WTC11 (cell line): ENCODE measurements at regions not wholly inside any gene's neighbourhood (a gene's known extent, or its start where the extent isn't known, plus 50 kb on each side); places are given as distances from the start of the nearest gene placed in this dataset.

Source experiments
- ATAC-seq: fragments of 200-7000 bp; cut with Tn5 transposase; 2 replicates; pipeline ENCODE4 v1.10.0; 2021; ENCODE audit warnings: mild to moderate bottlenecking, moderate library complexity
- CTCF ChIA-PET: fragments of 300-600 bp; sonication (Branson Sonifier 250); formaldehyde crosslinking; loops from one replicate; lab custom pipeline; 2021; ENCODE audit warnings: antibody characterized with exemption; lab: Charles Lee
- POLR2A ChIA-PET: fragments of 350-600 bp; sonication (Branson Sonifier 250); formaldehyde crosslinking; loops from one replicate; lab custom pipeline; 2021; ENCODE audit warnings: antibody characterized with exemption; lab: Charles Lee
- DNase-seq: peaks from one replicate; pipeline ENCODE4 v3.0.0; 2021; ENCODE audit warnings: low spot score
- H3K27ac Mint-ChIP-seq: 2 replicates; pipeline ENCODE4 v1.8.0; 2021; ENCODE audit warnings: mixed read lengths
- H3K27me3 Mint-ChIP-seq: 2 replicates; pipeline ENCODE4 v1.8.0; 2021; ENCODE audit warnings: low read depth, mild to moderate bottlenecking, moderate library complexity, mixed read lengths
- H3K36me3 Mint-ChIP-seq: 2 replicates; pipeline ENCODE4 v1.8.0; 2021; ENCODE audit warnings: mixed read lengths
- H3K4me1 Mint-ChIP-seq: 2 replicates; pipeline ENCODE4 v1.8.0; 2022; ENCODE audit warnings: mixed read lengths
- H3K4me3 Mint-ChIP-seq: 2 replicates; pipeline ENCODE4 v1.8.0; 2021; ENCODE audit warnings: mild to moderate bottlenecking, moderate library complexity, mixed read lengths
- H3K9me3 Mint-ChIP-seq: 2 replicates; pipeline ENCODE4 v1.8.0; 2021; ENCODE audit warnings: mixed read lengths
- CBFB ChIP-seq: sonication (generic); formaldehyde crosslinking; IDR thresholded peaks from 2 replicates; pipeline ENCODE4 v1.8.1; 2022; ENCODE audit warnings: mild to moderate bottlenecking, low read depth, missing genetic modification reagents
- CREB1 ChIP-seq: sonication (generic); formaldehyde crosslinking; IDR thresholded peaks from 2 replicates; pipeline ENCODE4 v1.8.0; 2023; ENCODE audit warnings: mild to moderate bottlenecking, missing genetic modification reagents
- EMX1 ChIP-seq: fragments of 250-450 bp; sonication (Bioruptor Pico); IDR thresholded peaks from 2 replicates; pipeline ENCODE4 v1.8.0; 2021; ENCODE audit warnings: mild to moderate bottlenecking
- FOXK1 ChIP-seq: sonication (generic); formaldehyde crosslinking; IDR thresholded peaks from 2 replicates; pipeline ENCODE4 v1.8.0; 2022; ENCODE audit warnings: mild to moderate bottlenecking, moderate library complexity, missing genetic modification reagents
- FOXP1 ChIP-seq: sonication (generic); formaldehyde crosslinking; IDR thresholded peaks from 2 replicates; pipeline ENCODE4 v1.8.0; 2022; ENCODE audit warnings: missing genetic modification reagents, mild to moderate bottlenecking, moderate library complexity, borderline replicate concordance
- HMGA2 ChIP-seq: fragments of 250-450 bp; sonication (Bioruptor Pico); IDR thresholded peaks from 2 replicates; pipeline ENCODE4 v1.4.0; 2021; ENCODE audit warnings: mild to moderate bottlenecking, moderate library complexity
- JUN ChIP-seq: sonication (generic); formaldehyde crosslinking; IDR thresholded peaks from 2 replicates; pipeline ENCODE4 v1.8.0; 2023; ENCODE audit warnings: mild to moderate bottlenecking, missing genetic modification reagents
- SMAD4 ChIP-seq: sonication (generic); formaldehyde crosslinking; IDR thresholded peaks from 2 replicates; pipeline ENCODE4 v1.8.0; 2022; ENCODE audit warnings: mild to moderate bottlenecking, missing genetic modification reagents
- SP1 ChIP-seq: sonication (generic); formaldehyde crosslinking; conservative IDR thresholded peaks from 2 replicates; pipeline ENCODE4 v1.8.1; 2022; ENCODE audit warnings: missing genetic modification reagents
- TEAD1 ChIP-seq: sonication (generic); formaldehyde crosslinking; IDR thresholded peaks from 2 replicates; pipeline ENCODE4 v1.8.0; 2022; ENCODE audit warnings: mild to moderate bottlenecking, missing genetic modification reagents
- TP53 ChIP-seq: sonication (generic); formaldehyde crosslinking; IDR thresholded peaks from 2 replicates; pipeline ENCODE4 v1.8.1; 2023; ENCODE audit warnings: mild to moderate bottlenecking, missing genetic modification reagents
- ZNF138 ChIP-seq: sonication (generic); formaldehyde crosslinking; conservative IDR thresholded peaks from 2 replicates; pipeline ENCODE4 v1.8.1; 2022; ENCODE audit warnings: mild to moderate bottlenecking, moderate library complexity, missing genetic modification reagents
- ZNF232 ChIP-seq: sonication (generic); formaldehyde crosslinking; IDR thresholded peaks from 2 replicates; pipeline ENCODE4 v1.8.0; 2022; ENCODE audit warnings: mild to moderate bottlenecking, missing genetic modification reagents
- ZNF317 ChIP-seq: sonication (generic); formaldehyde crosslinking; IDR thresholded peaks from 2 replicates; pipeline ENCODE4 v1.8.1; 2023; ENCODE audit warnings: low read depth, mild to moderate bottlenecking, moderate library complexity, missing genetic modification reagents, borderline replicate concordance
- ZNF396 ChIP-seq: fragments of 250-450 bp; sonication (Bioruptor Pico); IDR thresholded peaks from 2 replicates; pipeline ENCODE4 v1.8.0; 2021; ENCODE audit warnings: mild to moderate bottlenecking, moderate library complexity, borderline replicate concordance
- TF ChIP-seq, protein P1 (sequence below): fragments of 250-450 bp; sonication (Bioruptor Pico); IDR thresholded peaks from 2 replicates; pipeline ENCODE4 v1.9.0; 2021; ENCODE audit warnings: moderate library complexity, mild to moderate bottlenecking, inconsistent platforms, borderline replicate concordance
- TF ChIP-seq, protein P2 (sequence below): sonication (generic); formaldehyde crosslinking; IDR thresholded peaks from 2 replicates; pipeline ENCODE4 v1.8.1; 2022; ENCODE audit warnings: mild to moderate bottlenecking, moderate library complexity, missing genetic modification reagents
- TF ChIP-seq, protein P3 (sequence below): sonication (generic); formaldehyde crosslinking; conservative IDR thresholded peaks from 2 replicates; pipeline ENCODE4 v1.8.1; 2023; ENCODE audit warnings: mild to moderate bottlenecking, low read depth, missing genetic modification reagents, moderate library complexity
- TF ChIP-seq, protein P4 (sequence below): sonication (generic); formaldehyde crosslinking; IDR thresholded peaks from 2 replicates; pipeline ENCODE4 v1.8.1; 2023; ENCODE audit warnings: mild to moderate bottlenecking, missing genetic modification reagents
- TF ChIP-seq, protein P5 (sequence below): fragments of 250-450 bp; sonication (Bioruptor Pico); IDR thresholded peaks from 2 replicates; pipeline ENCODE4 v1.9.0; 2021; ENCODE audit warnings: mild to moderate bottlenecking, borderline replicate concordance
- TF ChIP-seq, protein P6 (sequence below): sonication (generic); formaldehyde crosslinking; IDR thresholded peaks from 2 replicates; pipeline ENCODE4 v1.8.0; 2022; ENCODE audit warnings: mild to moderate bottlenecking, missing genetic modification reagents
- TF ChIP-seq, protein P7 (sequence below): sonication (generic); formaldehyde crosslinking; IDR thresholded peaks from 2 replicates; pipeline ENCODE4 v1.8.0; 2022; ENCODE audit warnings: missing genetic modification reagents

DNA sequence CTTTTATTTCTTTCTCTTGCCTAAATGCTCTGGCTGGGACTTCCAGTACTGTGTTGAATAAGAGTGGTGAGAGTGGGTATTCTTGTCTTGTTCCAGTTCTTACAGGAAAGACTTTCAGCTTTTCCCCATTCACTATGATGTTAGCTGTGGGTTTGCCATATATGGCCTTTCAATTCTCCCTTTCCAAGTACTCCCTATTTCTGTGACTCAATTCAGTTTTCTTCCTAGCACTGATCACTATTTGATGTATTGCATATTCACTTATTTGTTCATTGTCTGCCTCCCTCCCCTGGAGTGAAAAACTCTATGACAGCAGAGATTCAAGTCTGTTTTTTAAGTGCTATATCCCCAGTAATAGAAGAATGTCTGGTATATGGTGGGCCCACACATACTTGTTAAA lies 618.2 kb upstream of the CAMK1G start (continued):
- TF ChIP-seq, protein P1, sequence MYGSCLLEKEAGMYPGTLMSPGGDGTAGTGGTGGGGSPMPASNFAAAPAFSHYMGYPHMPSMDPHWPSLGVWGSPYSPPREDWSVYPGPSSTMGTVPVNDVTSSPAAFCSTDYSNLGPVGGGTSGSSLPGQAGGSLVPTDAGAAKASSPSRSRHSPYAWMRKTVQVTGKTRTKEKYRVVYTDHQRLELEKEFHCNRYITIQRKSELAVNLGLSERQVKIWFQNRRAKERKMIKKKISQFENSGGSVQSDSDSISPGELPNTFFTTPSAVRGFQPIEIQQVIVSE (CRISPR knock-in tag): no peak
- TF ChIP-seq, protein P2, sequence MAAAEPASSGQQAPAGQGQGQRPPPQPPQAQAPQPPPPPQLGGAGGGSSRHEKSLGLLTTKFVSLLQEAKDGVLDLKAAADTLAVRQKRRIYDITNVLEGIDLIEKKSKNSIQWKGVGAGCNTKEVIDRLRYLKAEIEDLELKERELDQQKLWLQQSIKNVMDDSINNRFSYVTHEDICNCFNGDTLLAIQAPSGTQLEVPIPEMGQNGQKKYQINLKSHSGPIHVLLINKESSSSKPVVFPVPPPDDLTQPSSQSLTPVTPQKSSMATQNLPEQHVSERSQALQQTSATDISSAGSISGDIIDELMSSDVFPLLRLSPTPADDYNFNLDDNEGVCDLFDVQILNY (CRISPR knock-in tag): no peak
- no peak for TF ChIP-seq FOXK1
- TF ChIP-seq ZNF232 (CRISPR knock-in tag): no peak
- TF ChIP-seq JUN (CRISPR knock-in tag): no peak
- TF ChIP-seq, protein P3, sequence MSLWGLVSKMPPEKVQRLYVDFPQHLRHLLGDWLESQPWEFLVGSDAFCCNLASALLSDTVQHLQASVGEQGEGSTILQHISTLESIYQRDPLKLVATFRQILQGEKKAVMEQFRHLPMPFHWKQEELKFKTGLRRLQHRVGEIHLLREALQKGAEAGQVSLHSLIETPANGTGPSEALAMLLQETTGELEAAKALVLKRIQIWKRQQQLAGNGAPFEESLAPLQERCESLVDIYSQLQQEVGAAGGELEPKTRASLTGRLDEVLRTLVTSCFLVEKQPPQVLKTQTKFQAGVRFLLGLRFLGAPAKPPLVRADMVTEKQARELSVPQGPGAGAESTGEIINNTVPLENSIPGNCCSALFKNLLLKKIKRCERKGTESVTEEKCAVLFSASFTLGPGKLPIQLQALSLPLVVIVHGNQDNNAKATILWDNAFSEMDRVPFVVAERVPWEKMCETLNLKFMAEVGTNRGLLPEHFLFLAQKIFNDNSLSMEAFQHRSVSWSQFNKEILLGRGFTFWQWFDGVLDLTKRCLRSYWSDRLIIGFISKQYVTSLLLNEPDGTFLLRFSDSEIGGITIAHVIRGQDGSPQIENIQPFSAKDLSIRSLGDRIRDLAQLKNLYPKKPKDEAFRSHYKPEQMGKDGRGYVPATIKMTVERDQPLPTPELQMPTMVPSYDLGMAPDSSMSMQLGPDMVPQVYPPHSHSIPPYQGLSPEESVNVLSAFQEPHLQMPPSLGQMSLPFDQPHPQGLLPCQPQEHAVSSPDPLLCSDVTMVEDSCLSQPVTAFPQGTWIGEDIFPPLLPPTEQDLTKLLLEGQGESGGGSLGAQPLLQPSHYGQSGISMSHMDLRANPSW: no peak
- TF ChIP-seq HMGA2 (CRISPR knock-in tag): no peak
- TF ChIP-seq CBFB (CRISPR knock-in tag): no peak
- TF ChIP-seq, protein P4, sequence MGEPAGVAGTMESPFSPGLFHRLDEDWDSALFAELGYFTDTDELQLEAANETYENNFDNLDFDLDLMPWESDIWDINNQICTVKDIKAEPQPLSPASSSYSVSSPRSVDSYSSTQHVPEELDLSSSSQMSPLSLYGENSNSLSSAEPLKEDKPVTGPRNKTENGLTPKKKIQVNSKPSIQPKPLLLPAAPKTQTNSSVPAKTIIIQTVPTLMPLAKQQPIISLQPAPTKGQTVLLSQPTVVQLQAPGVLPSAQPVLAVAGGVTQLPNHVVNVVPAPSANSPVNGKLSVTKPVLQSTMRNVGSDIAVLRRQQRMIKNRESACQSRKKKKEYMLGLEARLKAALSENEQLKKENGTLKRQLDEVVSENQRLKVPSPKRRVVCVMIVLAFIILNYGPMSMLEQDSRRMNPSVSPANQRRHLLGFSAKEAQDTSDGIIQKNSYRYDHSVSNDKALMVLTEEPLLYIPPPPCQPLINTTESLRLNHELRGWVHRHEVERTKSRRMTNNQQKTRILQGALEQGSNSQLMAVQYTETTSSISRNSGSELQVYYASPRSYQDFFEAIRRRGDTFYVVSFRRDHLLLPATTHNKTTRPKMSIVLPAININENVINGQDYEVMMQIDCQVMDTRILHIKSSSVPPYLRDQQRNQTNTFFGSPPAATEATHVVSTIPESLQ (CRISPR knock-in tag): no peak
- no peak for TF ChIP-seq ZNF317 (CRISPR knock-in tag)

DNA sequence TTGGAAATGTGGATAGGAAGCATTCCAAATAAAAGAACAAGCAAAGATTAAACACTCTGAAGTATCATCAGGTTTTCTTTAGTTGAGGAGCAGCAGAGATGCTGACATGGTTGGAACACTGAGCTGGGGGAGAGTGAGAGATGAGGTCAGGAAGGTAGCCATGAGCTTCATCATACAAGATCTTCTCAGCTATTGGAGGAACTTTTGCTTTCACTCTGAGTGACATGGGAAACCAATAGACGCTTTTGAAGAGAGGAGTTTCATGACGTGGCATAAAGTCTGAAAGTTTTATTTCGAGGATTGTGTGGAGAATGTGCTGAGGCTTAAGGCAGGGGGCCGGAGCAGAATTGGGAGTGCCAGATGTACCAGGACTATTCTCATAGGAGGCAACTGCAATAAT lies 616.2 kb upstream of the CAMK1G start:
- DNase-seq (no peak), ATAC-seq (no peak)
- H3K27me3 Mint-ChIP-seq: no peaks in the 10 kb centered on the region
- peaks cover 8% of the 10 kb centered on the region for H3K9me3 Mint-ChIP-seq
- ChIA-PET CTCF (no interaction called here), POLR2A (no interaction called here)
- no peak overlapping the region for H3K27ac Mint-ChIP-seq
- H3K4me3 Mint-ChIP-seq: no peak overlapping the region
- no peaks in the 10 kb centered on the region for H3K36me3 Mint-ChIP-seq
- H3K4me1 Mint-ChIP-seq: no peaks in the 10 kb centered on the region
- no peak for TF ChIP-seq TP53 (CRISPR knock-in tag)
- no peak for TF ChIP-seq TEAD1 (CRISPR knock-in tag)
- no peak for TF ChIP-seq SMAD4 (CRISPR knock-in tag)
- no peak for TF ChIP-seq FOXK1
- no peak for TF ChIP-seq FOXP1 (CRISPR knock-in tag)
- TF ChIP-seq, protein P5, sequence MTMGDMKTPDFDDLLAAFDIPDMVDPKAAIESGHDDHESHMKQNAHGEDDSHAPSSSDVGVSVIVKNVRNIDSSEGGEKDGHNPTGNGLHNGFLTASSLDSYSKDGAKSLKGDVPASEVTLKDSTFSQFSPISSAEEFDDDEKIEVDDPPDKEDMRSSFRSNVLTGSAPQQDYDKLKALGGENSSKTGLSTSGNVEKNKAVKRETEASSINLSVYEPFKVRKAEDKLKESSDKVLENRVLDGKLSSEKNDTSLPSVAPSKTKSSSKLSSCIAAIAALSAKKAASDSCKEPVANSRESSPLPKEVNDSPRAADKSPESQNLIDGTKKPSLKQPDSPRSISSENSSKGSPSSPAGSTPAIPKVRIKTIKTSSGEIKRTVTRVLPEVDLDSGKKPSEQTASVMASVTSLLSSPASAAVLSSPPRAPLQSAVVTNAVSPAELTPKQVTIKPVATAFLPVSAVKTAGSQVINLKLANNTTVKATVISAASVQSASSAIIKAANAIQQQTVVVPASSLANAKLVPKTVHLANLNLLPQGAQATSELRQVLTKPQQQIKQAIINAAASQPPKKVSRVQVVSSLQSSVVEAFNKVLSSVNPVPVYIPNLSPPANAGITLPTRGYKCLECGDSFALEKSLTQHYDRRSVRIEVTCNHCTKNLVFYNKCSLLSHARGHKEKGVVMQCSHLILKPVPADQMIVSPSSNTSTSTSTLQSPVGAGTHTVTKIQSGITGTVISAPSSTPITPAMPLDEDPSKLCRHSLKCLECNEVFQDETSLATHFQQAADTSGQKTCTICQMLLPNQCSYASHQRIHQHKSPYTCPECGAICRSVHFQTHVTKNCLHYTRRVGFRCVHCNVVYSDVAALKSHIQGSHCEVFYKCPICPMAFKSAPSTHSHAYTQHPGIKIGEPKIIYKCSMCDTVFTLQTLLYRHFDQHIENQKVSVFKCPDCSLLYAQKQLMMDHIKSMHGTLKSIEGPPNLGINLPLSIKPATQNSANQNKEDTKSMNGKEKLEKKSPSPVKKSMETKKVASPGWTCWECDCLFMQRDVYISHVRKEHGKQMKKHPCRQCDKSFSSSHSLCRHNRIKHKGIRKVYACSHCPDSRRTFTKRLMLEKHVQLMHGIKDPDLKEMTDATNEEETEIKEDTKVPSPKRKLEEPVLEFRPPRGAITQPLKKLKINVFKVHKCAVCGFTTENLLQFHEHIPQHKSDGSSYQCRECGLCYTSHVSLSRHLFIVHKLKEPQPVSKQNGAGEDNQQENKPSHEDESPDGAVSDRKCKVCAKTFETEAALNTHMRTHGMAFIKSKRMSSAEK (CRISPR knock-in tag): no peak
- TF ChIP-seq CREB1 (CRISPR knock-in tag): no peak
- no peak for TF ChIP-seq SP1
- TF ChIP-seq ZNF138 (CRISPR knock-in tag): no peak
- TF ChIP-seq, protein P6, sequence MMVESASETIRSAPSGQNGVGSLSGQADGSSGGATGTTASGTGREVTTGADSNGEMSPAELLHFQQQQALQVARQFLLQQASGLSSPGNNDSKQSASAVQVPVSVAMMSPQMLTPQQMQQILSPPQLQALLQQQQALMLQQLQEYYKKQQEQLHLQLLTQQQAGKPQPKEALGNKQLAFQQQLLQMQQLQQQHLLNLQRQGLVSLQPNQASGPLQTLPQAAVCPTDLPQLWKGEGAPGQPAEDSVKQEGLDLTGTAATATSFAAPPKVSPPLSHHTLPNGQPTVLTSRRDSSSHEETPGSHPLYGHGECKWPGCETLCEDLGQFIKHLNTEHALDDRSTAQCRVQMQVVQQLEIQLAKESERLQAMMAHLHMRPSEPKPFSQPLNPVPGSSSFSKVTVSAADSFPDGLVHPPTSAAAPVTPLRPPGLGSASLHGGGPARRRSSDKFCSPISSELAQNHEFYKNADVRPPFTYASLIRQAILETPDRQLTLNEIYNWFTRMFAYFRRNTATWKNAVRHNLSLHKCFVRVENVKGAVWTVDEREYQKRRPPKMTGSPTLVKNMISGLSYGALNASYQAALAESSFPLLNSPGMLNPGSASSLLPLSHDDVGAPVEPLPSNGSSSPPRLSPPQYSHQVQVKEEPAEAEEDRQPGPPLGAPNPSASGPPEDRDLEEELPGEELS (CRISPR knock-in tag): no peak
- TF ChIP-seq ZNF396 (CRISPR knock-in tag): no peak
- TF ChIP-seq EMX1 (CRISPR knock-in tag): no peak
- TF ChIP-seq, protein P7, sequence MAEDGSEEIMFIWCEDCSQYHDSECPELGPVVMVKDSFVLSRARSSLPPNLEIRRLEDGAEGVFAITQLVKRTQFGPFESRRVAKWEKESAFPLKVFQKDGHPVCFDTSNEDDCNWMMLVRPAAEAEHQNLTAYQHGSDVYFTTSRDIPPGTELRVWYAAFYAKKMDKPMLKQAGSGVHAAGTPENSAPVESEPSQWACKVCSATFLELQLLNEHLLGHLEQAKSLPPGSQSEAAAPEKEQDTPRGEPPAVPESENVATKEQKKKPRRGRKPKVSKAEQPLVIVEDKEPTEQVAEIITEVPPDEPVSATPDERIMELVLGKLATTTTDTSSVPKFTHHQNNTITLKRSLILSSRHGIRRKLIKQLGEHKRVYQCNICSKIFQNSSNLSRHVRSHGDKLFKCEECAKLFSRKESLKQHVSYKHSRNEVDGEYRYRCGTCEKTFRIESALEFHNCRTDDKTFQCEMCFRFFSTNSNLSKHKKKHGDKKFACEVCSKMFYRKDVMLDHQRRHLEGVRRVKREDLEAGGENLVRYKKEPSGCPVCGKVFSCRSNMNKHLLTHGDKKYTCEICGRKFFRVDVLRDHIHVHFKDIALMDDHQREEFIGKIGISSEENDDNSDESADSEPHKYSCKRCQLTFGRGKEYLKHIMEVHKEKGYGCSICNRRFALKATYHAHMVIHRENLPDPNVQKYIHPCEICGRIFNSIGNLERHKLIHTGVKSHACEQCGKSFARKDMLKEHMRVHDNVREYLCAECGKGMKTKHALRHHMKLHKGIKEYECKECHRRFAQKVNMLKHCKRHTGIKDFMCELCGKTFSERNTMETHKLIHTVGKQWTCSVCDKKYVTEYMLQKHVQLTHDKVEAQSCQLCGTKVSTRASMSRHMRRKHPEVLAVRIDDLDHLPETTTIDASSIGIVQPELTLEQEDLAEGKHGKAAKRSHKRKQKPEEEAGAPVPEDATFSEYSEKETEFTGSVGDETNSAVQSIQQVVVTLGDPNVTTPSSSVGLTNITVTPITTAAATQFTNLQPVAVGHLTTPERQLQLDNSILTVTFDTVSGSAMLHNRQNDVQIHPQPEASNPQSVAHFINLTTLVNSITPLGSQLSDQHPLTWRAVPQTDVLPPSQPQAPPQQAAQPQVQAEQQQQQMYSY: no peak
